ENCODE measurements at regions not wholly inside any gene's neighbourhood (a gene's known extent, or its start where the extent isn't known, plus 50 kb on each side); places are given as distances from the start of the nearest gene placed in this dataset.
"Not testable (repeated sequence)": the region's sequence is repeated elsewhere in the genome, so short reads cannot be mapped to it uniquely, and the experiment has no call there.

GRCh38 chr15:21271566-21271965 lies 168.7 kb downstream of the POTEB3 start:
- Histone ChIP-seq H3K27ac (no peak overlapping the region), H3K4me3 (ENCODE audit: low read depth, low read length) (no peak overlapping the region), H3K9me3 (ENCODE audit: severe bottlenecking) (peaks cover 3% of the 10 kb centered on the region), H3K27me3 (ENCODE audit: insufficient read depth, low read depth, severe bottlenecking) (peaks cover 17% of the 10 kb centered on the region), H3K36me3 (no peaks in the 10 kb centered on the region)
- TF ChIP-seq CTCF (IDR thresholded peaks at IDR 0.05; ENCODE audit: low read depth, low read length) = no peak
- DNase-seq = no peak

- peak; percentile 38 for DNase-seq
- no peaks in the 10 kb centered on the region for H3K36me3 ChIP-seq
- no peak for TF ChIP-seq CTCF (IDR thresholded peaks at IDR 0.05; ENCODE audit: low read depth, low read length)
- peaks cover 20% of the 10 kb centered on the region for H3K27me3 ChIP-seq (ENCODE audit: insufficient read depth, low read depth, severe bottlenecking)
- no peak overlapping the region for H3K4me3 ChIP-seq (ENCODE audit: low read depth, low read length)
- H3K9me3 ChIP-seq (ENCODE audit: severe bottlenecking) = peaks cover 3% of the 10 kb centered on the region
- H3K27ac ChIP-seq = no peak overlapping the region
Observed at GRCh38 chr15:21270474-21270873, 169.8 kb downstream of the POTEB3 start.

- not testable (repeated sequence) for H3K4me3 ChIP-seq (ENCODE audit: low read depth, low read length); H3K36me3 ChIP-seq; H3K9me3 ChIP-seq (ENCODE audit: severe bottlenecking); DNase-seq; H3K27ac ChIP-seq
- peaks cover 22% of the 10 kb centered on the region for H3K27me3 ChIP-seq (ENCODE audit: insufficient read depth, low read depth, severe bottlenecking)
Observed at GRCh38 chr15:21269673-21270072, 170.6 kb downstream of the POTEB3 start.

- no peak for DNase-seq
- no peak for TF ChIP-seq CTCF (IDR thresholded peaks at IDR 0.05; ENCODE audit: low read depth, low read length)
- no peak overlapping the region for H3K4me3 ChIP-seq (ENCODE audit: low read depth, low read length)
Observed at GRCh38 chr15:21269121-21269520, 171.2 kb downstream of the POTEB3 start.

GRCh38 chr15:21268436-21268940 lies 171.8 kb downstream of the POTEB3 start:
- no peak overlapping the region for H3K4me3 ChIP-seq (ENCODE audit: low read depth, low read length)
- peaks cover 3% of the 10 kb centered on the region for H3K9me3 ChIP-seq (ENCODE audit: severe bottlenecking)
- H3K27me3 ChIP-seq (ENCODE audit: insufficient read depth, low read depth, severe bottlenecking) = peaks cover 26% of the 10 kb centered on the region
- TF ChIP-seq CTCF (IDR thresholded peaks at IDR 0.05; ENCODE audit: low read depth, low read length) = no peak
- no peaks in the 10 kb centered on the region for H3K36me3 ChIP-seq
- H3K27ac ChIP-seq = no peak overlapping the region
- no peak for DNase-seq

More at GRCh38 chr15:21269121-21269520, 171.2 kb downstream of the POTEB3 start:
- Histone ChIP-seq H3K27me3 (ENCODE audit: insufficient read depth, low read depth, severe bottlenecking) (peaks cover 23% of the 10 kb centered on the region), H3K36me3 (no peaks in the 10 kb centered on the region), H3K27ac (no peak overlapping the region), H3K9me3 (ENCODE audit: severe bottlenecking) (peaks cover 3% of the 10 kb centered on the region)

GRCh38 chr15:21267671-21268395 lies 172.5 kb downstream of the POTEB3 start:
- Histone ChIP-seq H3K4me3 (ENCODE audit: low read depth, low read length) (no peak overlapping the region), H3K36me3 (no peaks in the 10 kb centered on the region), H3K27me3 (ENCODE audit: insufficient read depth, low read depth, severe bottlenecking) (peaks cover 30% of the 10 kb centered on the region), H3K27ac (no peak overlapping the region), H3K9me3 (ENCODE audit: severe bottlenecking) (peaks cover 3% of the 10 kb centered on the region)
- TF ChIP-seq CTCF (IDR thresholded peaks at IDR 0.05; ENCODE audit: low read depth, low read length) = no peak
- no peak for DNase-seq

Data from WERI-Rb-1 (cell line).